ENCODE measurements at regions not wholly inside any gene's neighbourhood (a gene's known extent, or its start where the extent isn't known, plus 50 kb on each side); places are given as distances from the start of the nearest gene placed in this dataset.
"Not testable (repeated sequence)": the region's sequence is repeated elsewhere in the genome, so short reads cannot be mapped to it uniquely, and the experiment has no call there.

GRCh38 chr2:59326581-59327365 is 1085.6 kb upstream of the FANCL start:
- not testable (repeated sequence) for DNase-seq

GRCh38 chr2:59322870-59323269 is 1081.7 kb upstream of the FANCL start:
- no peak for DNase-seq

- no peak for DNase-seq
Measured at GRCh38 chr2:59322005-59322404, 1080.9 kb upstream of the FANCL start.

GRCh38 chr2:59314031-59314766 is 1073.1 kb upstream of the FANCL start:
- DNase-seq, result no peak

GRCh38 chr2:59312967-59313940 is 1072.1 kb upstream of the FANCL start:
- no peak for DNase-seq

- DNase-seq, result no peak
Measured at GRCh38 chr2:59312029-59312428, 1070.9 kb upstream of the FANCL start.

GRCh38 chr2:59308108-59308507 is 1067.0 kb upstream of the FANCL start:
- no peak for DNase-seq

GRCh38 chr2:59307196-59307595 is 1066.1 kb upstream of the FANCL start:
- no peak for DNase-seq

GRCh38 chr2:59303272-59303671 is 1062.1 kb upstream of the FANCL start:
- DNase-seq, result no peak

GRCh38 chr2:59302683-59303082 is 1061.6 kb upstream of the FANCL start:
- DNase-seq, result no peak

- peak; percentile 76 to 86 (median 77) for DNase-seq
Measured at GRCh38 chr2:59301466-59302402, 1060.6 kb upstream of the FANCL start.

GRCh38 chr2:59297816-59298215 is 1056.7 kb upstream of the FANCL start:
- no peak for DNase-seq

- no peak for DNase-seq
Measured at GRCh38 chr2:59296279-59296678, 1055.2 kb upstream of the FANCL start.

- no peak for DNase-seq
Measured at GRCh38 chr2:59295524-59296162, 1054.5 kb upstream of the FANCL start.

GRCh38 chr2:59288771-59289170 is 1047.6 kb upstream of the FANCL start:
- no peak for DNase-seq

- DNase-seq, result no peak
Measured at GRCh38 chr2:59282374-59283057, 1041.4 kb upstream of the FANCL start.

- DNase-seq, result no peak
Measured at GRCh38 chr2:59277671-59278070, 1036.5 kb upstream of the FANCL start.

GRCh38 chr2:59276917-59277316 is 1035.8 kb upstream of the FANCL start:
- no peak for DNase-seq

- DNase-seq, result no peak
Measured at GRCh38 chr2:59276033-59276432, 1034.9 kb upstream of the FANCL start.

GRCh38 chr2:59266453-59266852 is 1025.3 kb upstream of the FANCL start:
- DNase-seq, result no peak

Measured in muscle of back (tissue), 3 donors.